ENCODE measurements at regions not wholly inside any gene's neighbourhood (a gene's known extent, or its start where the extent isn't known, plus 50 kb on each side); places are given as distances from the start of the nearest gene placed in this dataset.

DNA sequence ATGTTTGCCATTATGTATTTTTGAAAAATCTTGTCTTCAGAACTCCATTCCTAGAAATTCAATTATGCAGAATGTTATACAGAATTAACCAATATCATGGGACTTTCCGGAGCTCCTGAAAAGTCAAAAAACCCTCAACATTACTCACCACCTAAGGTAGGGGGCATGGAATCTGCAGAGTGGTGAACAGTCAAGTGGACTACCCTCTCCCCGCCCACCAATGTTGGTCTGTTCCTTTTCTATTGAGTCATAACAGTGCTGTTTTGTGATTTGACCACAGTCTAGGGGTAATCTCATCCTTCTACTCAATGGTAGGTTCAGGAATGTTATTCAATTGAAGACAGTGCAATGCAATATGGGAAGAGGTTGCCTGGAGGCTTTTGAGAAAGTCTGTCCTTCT is 130.5 kb upstream of the HABP2 start:
- no TSS peak for BruUV-seq (replicated peaks)
- no peak for ATAC-seq

DNA sequence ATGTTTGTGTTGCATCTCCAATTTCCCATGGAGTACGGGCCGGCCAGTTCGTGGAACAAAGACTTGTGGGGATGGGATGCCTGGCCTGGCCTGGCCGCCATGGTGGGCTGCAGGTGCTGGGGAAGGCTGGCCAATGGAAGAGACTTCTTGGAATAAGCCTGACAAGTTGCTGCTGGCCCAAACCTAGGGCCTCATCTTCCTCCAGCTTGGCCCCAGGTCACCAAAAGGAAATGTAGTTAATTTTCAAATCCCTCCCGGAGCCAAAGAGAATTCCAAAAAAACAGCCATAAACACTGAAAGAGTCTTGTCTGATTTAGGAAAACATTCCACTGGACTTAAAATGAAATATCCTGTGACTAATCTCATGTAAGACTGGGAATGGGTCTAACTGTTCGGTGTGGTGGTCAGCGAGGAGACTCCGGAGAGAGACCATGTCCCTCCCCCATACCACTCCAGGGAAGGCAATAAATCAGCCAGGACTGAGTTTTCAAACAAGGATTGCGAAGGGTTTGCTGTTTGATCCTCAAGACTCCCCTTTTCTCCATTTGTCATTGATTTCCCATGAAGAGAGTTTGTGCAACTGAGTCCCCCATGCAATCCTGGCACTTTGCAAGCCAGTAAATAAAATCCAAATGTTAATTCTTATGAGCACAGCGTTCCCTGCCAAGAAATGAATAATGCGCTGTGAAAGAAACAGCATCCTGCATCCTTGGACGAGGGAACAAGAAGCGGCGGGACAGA is 128.7 kb upstream of the HABP2 start:
- CTCF ChIA-PET, result no interaction called here
- no peak for ATAC-seq
- no TSS peak for BruUV-seq (replicated peaks)

More for the DNA sequence above, 130.5 kb upstream of the HABP2 start:
- Histone ChIP-seq H3K36me3 (ENCODE audit: control insufficient read depth, insufficient read depth, low read length) (no peaks in the 10 kb centered on the region), H3K9me3 (ENCODE audit: control insufficient read depth, insufficient read depth, low read depth, low read length) (peaks cover 16% of the 10 kb centered on the region; the same call in 1 of the 2 replicates), H3K4me1 (ENCODE audit: control insufficient read depth, insufficient read depth, low read length) (no peaks in the 10 kb centered on the region), H3K4me3 (ENCODE audit: low read depth in 2 of 2, low read length in 2 of 2) (no peak overlapping the region), H3K27ac (ENCODE audit: low read length) (no peak overlapping the region), H3K27me3 (ENCODE audit: control insufficient read depth, insufficient read depth, low read length) (peaks cover 8% of the 10 kb centered on the region)
- in situ Hi-C loops (cut with HindIII; ENCODE audit: low pct_unique_long_range_greater_than_20kb, low sequenced_read_pairs), result no loop called here
- TF ChIP-seq SIN3A (IDR thresholded peaks at IDR 0.05; ENCODE audit: borderline replicate concordance, insufficient read depth, low read depth, low read length) (no peak), POLR2AphosphoS5 (IDR thresholded peaks at IDR 0.05; ENCODE audit: low read depth, low read length) (no peak), TCF7L2 (IDR thresholded peaks at IDR 0.05; ENCODE audit: low read depth, low read length) (no peak)
- TF ChIP-seq, protein P1, sequence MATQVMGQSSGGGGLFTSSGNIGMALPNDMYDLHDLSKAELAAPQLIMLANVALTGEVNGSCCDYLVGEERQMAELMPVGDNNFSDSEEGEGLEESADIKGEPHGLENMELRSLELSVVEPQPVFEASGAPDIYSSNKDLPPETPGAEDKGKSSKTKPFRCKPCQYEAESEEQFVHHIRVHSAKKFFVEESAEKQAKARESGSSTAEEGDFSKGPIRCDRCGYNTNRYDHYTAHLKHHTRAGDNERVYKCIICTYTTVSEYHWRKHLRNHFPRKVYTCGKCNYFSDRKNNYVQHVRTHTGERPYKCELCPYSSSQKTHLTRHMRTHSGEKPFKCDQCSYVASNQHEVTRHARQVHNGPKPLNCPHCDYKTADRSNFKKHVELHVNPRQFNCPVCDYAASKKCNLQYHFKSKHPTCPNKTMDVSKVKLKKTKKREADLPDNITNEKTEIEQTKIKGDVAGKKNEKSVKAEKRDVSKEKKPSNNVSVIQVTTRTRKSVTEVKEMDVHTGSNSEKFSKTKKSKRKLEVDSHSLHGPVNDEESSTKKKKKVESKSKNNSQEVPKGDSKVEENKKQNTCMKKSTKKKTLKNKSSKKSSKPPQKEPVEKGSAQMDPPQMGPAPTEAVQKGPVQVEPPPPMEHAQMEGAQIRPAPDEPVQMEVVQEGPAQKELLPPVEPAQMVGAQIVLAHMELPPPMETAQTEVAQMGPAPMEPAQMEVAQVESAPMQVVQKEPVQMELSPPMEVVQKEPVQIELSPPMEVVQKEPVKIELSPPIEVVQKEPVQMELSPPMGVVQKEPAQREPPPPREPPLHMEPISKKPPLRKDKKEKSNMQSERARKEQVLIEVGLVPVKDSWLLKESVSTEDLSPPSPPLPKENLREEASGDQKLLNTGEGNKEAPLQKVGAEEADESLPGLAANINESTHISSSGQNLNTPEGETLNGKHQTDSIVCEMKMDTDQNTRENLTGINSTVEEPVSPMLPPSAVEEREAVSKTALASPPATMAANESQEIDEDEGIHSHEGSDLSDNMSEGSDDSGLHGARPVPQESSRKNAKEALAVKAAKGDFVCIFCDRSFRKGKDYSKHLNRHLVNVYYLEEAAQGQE (IDR thresholded peaks at IDR 0.05; ENCODE audit: insufficient read depth in 1 of 2, low read depth in 2 of 2, low read length in 1 of 2), result no peak
- TF ChIP-seq, protein P2, sequence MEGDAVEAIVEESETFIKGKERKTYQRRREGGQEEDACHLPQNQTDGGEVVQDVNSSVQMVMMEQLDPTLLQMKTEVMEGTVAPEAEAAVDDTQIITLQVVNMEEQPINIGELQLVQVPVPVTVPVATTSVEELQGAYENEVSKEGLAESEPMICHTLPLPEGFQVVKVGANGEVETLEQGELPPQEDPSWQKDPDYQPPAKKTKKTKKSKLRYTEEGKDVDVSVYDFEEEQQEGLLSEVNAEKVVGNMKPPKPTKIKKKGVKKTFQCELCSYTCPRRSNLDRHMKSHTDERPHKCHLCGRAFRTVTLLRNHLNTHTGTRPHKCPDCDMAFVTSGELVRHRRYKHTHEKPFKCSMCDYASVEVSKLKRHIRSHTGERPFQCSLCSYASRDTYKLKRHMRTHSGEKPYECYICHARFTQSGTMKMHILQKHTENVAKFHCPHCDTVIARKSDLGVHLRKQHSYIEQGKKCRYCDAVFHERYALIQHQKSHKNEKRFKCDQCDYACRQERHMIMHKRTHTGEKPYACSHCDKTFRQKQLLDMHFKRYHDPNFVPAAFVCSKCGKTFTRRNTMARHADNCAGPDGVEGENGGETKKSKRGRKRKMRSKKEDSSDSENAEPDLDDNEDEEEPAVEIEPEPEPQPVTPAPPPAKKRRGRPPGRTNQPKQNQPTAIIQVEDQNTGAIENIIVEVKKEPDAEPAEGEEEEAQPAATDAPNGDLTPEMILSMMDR (IDR thresholded peaks at IDR 0.05), result no peak
- ChIA-PET POLR2A (no interaction called here), CTCF (no interaction called here)
- DNase-seq (ENCODE audit: low read depth, low spot score), result no peak
- intact Hi-C loops (cut with micrococcal nuclease; ENCODE audit: unreplicated experiment), result no loop called here

More for the DNA sequence above, 128.7 kb upstream of the HABP2 start:
- in situ Hi-C loops (cut with HindIII; ENCODE audit: low pct_unique_long_range_greater_than_20kb, low sequenced_read_pairs) (no loop called here), intact Hi-C loops (cut with micrococcal nuclease; ENCODE audit: unreplicated experiment) (no loop called here)
- POLR2A ChIA-PET, result no interaction called here
- Histone ChIP-seq H3K4me3 (ENCODE audit: low read depth in 2 of 2, low read length in 2 of 2) (no peak overlapping the region), H3K4me1 (ENCODE audit: control insufficient read depth, insufficient read depth, low read length) (no peaks in the 10 kb centered on the region), H3K9me3 (ENCODE audit: control insufficient read depth, insufficient read depth, low read depth, low read length) (peaks cover 15% of the 10 kb centered on the region; the same call in 1 of the 2 replicates), H3K27me3 (ENCODE audit: control insufficient read depth, insufficient read depth, low read length) (peaks cover 8% of the 10 kb centered on the region), H3K36me3 (ENCODE audit: control insufficient read depth, insufficient read depth, low read length) (no peaks in the 10 kb centered on the region), H3K27ac (ENCODE audit: low read length) (no peak overlapping the region)
- TF ChIP-seq POLR2AphosphoS5 (IDR thresholded peaks at IDR 0.05; ENCODE audit: low read depth, low read length), result no peak
- TF ChIP-seq, protein P2 (IDR thresholded peaks at IDR 0.05), result no peak
- no peak for TF ChIP-seq TCF7L2 (IDR thresholded peaks at IDR 0.05; ENCODE audit: low read depth, low read length)
- TF ChIP-seq, protein P1 (IDR thresholded peaks at IDR 0.05; ENCODE audit: insufficient read depth in 1 of 2, low read depth in 2 of 2, low read length in 1 of 2), result no peak
- TF ChIP-seq SIN3A (IDR thresholded peaks at IDR 0.05; ENCODE audit: borderline replicate concordance, insufficient read depth, low read depth, low read length), result no peak
- no peak for DNase-seq (ENCODE audit: low read depth, low spot score)
